Hepatocyte (in vitro differentiated cells): ENCODE measurements at regions not wholly inside any gene's neighbourhood (a gene's known extent, or its start where the extent isn't known, plus 50 kb on each side); places are given as distances from the start of the nearest gene placed in this dataset.

Experiments used
- DNase-seq: peaks from one replicate; pipeline ENCODE4 v3.0.0-alpha.2; 2016; ENCODE audit warnings: low spot score
- H2AFZ ChIP-seq: fragments of 200-600 bp; sonication (generic); 2 replicates; pipeline ENCODE4 v1.6.0; 2016; ENCODE audit warnings: antibody characterized with exemption, mild to moderate bottlenecking
- H3K27ac ChIP-seq: fragments of 200-600 bp; sonication (generic); 2 replicates; pipeline ENCODE4 v1.5.1; 2016; ENCODE audit warnings: mild to moderate bottlenecking
- H3K27me3 ChIP-seq: fragments of 200-600 bp; sonication (generic); 2 replicates; pipeline ENCODE4 v1.6.1; 2016
- H3K36me3 ChIP-seq: fragments of 200-600 bp; sonication (generic); replicated peaks from 2 replicates; pipeline ENCODE4 v1.5.1; 2016; ENCODE audit warnings: low read depth; ENCODE audit not compliant: insufficient read depth
- H3K4me1 ChIP-seq: fragments of 200-600 bp; sonication (generic); 2 replicates; pipeline ENCODE4 v1.5.1; 2016; ENCODE audit warnings: mild to moderate bottlenecking, moderate library complexity; ENCODE audit not compliant: insufficient read depth
- H3K4me2 ChIP-seq: fragments of 200-600 bp; sonication (generic); 2 replicates; pipeline ENCODE4 v1.6.0; 2016
- H3K4me3 ChIP-seq: fragments of 200-600 bp; sonication (generic); 2 replicates; pipeline ENCODE4 v1.5.1; 2016; ENCODE audit warnings: mild to moderate bottlenecking
- H3K79me2 ChIP-seq: fragments of 200-600 bp; sonication (generic); 2 replicates; pipeline ENCODE4 v1.6.0; 2017; ENCODE audit warnings: mild to moderate bottlenecking
- H3K9me2 ChIP-seq: fragments of 200-600 bp; sonication (generic); replicated peaks from 2 replicates; pipeline ENCODE4 v1.6.0; 2017; ENCODE audit warnings: mild to moderate bottlenecking; ENCODE audit not compliant: insufficient read depth
- H3K9me3 ChIP-seq: fragments of 200-600 bp; sonication (generic); 2 replicates; pipeline ENCODE4 v1.5.1; 2016; ENCODE audit warnings: low read depth, mild to moderate bottlenecking
- H4K20me1 ChIP-seq: fragments of 200-600 bp; sonication (generic); 2 replicates; pipeline ENCODE4 v1.6.0; 2016; ENCODE audit warnings: mild to moderate bottlenecking; ENCODE audit not compliant: insufficient read depth, poor library complexity, severe bottlenecking
- CTCF ChIP-seq: fragments of 200-600 bp; sonication (generic); IDR thresholded peaks from 2 replicates; pipeline ENCODE4 v1.5.1; 2016; ENCODE audit warnings: antibody characterized with exemption, mild to moderate bottlenecking; ENCODE audit not compliant: poor library complexity
- EZH2 ChIP-seq: fragments of 200-600 bp; sonication (generic); IDR thresholded peaks from 2 replicates; pipeline ENCODE4 v1.6.1; 2016; ENCODE audit warnings: antibody characterized with exemption, mild to moderate bottlenecking, borderline replicate concordance
- EZH2phosphoT487 ChIP-seq: fragments of 200-600 bp; sonication (generic); IDR thresholded peaks from one replicate; pipeline ENCODE4 v1.6.1; 2018; ENCODE audit warnings: antibody characterized with exemption, mild to moderate bottlenecking, low read depth, moderate library complexity; ENCODE audit not compliant: unreplicated experiment, severe bottlenecking
- whole genome bisulfite sequencing: methylation state at CpG from one replicate; pipeline ENCODE4 v1.1.6; 2016; ENCODE audit warnings: low lambda C conversion rate; ENCODE audit errors: missing lambda C conversion rate; 5-methylcytosine and 5-hydroxymethylcytosine counted together

DNA sequence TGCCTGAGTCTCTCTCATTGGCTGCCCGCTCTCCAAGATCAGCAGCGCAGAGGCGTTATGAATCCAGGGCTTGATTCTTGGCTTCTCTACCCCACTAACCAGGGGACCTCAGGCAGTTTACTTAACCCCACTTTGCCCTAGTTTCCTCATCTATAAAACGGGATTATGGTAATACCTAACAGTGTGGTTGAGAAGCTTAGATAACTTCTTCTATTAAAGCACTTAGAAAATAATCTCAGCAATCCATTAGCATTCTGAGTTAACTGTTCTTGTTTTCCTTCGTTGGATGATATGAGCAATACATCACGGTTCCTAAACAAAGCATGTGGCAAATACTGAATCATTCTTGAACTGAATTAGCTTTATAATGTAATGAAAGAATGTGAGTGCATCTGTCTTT is 116.3 kb upstream of the FKBP1C start:
- Histone ChIP-seq H4K20me1 (no peaks in the 10 kb centered on the region), H3K9me3 (no peaks in the 10 kb centered on the region), H3K27ac (no peak overlapping the region), H2AFZ (no peak overlapping the region), H3K4me2 (no peak overlapping the region), H3K4me1 (no peaks in the 10 kb centered on the region), H3K27me3 (no peaks in the 10 kb centered on the region), H3K36me3 (no peaks in the 10 kb centered on the region), H3K79me2 (no peaks in the 10 kb centered on the region), H3K4me3 (no peak overlapping the region), H3K9me2 (no peaks in the 10 kb centered on the region)
- no peak for DNase-seq
- no peak for TF ChIP-seq CTCF
- no peak for TF ChIP-seq EZH2phosphoT487
- TF ChIP-seq EZH2: no peak
- WGBS: 67% methylated on average over 6 of the region's 6 CpGs

- Histone ChIP-seq H3K9me2 (no peaks in the 10 kb centered on the region), H4K20me1 (no peaks in the 10 kb centered on the region), H3K4me2 (no peak overlapping the region), H3K27me3 (no peaks in the 10 kb centered on the region), H3K4me3 (no peak overlapping the region), H3K27ac (no peak overlapping the region), H3K36me3 (no peaks in the 10 kb centered on the region), H3K9me3 (no peaks in the 10 kb centered on the region), H3K79me2 (no peaks in the 10 kb centered on the region), H2AFZ (no peak overlapping the region), H3K4me1 (no peaks in the 10 kb centered on the region)
- WGBS: 0% methylated on average over 1 of the region's 1 CpG
- DNase-seq: no peak
- TF ChIP-seq EZH2 (no peak), EZH2phosphoT487 (no peak), CTCF (no peak)
These were observed 114.0 kb upstream of the FKBP1C start for GRCh38 chr6:63097222-63097621.

DNA sequence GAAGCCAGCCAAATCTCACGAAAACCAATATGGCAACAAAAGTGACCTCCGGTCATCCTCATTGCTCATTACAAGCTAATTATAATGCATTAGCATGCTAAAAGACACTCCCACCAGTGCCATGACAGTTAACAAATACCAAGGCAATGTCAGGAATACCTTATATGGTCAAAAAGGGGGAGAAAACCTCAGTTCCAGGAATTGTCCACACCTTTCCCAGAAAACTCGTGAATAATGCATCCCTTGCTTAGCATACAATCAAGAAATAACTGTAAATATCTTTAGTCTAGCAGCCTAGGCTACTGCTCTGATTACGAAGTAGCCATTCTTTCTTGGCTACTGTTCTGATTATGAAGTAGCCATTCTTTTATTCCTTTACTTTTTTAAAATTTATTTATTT is 112.5 kb upstream of the FKBP1C start:
- no peak overlapping the region for H2AFZ ChIP-seq
- H3K4me3 ChIP-seq: no peak overlapping the region

More for the DNA sequence above, 112.5 kb upstream of the FKBP1C start:
- TF ChIP-seq CTCF: no peak
- TF ChIP-seq EZH2phosphoT487: no peak
- TF ChIP-seq EZH2: no peak
- Histone ChIP-seq H3K27me3 (no peaks in the 10 kb centered on the region), H3K9me2 (no peaks in the 10 kb centered on the region), H3K79me2 (no peaks in the 10 kb centered on the region), H3K9me3 (no peaks in the 10 kb centered on the region), H3K4me2 (no peak overlapping the region), H3K27ac (no peak overlapping the region), H3K36me3 (no peaks in the 10 kb centered on the region), H4K20me1 (no peaks in the 10 kb centered on the region), H3K4me1 (no peaks in the 10 kb centered on the region)
- no peak for DNase-seq
- 72% methylated on average over 4 of the region's 4 CpGs for WGBS
